CD4-positive, alpha-beta T cell treated with Interleukin-15 for 4 hours (primary cell): ENCODE measurements at regions not wholly inside any gene's neighbourhood (a gene's known extent, or its start where the extent isn't known, plus 50 kb on each side); places are given as distances from the start of the nearest gene placed in this dataset.

ENCODE experiments used
- DNase-seq: peaks from one replicate; pipeline ENCODE4 v3.0.0-alpha.2; 2020; ENCODE audit warnings: low spot score

- no peak for DNase-seq
These were observed 75.6 kb downstream of the ICOS start for GRCh38 chr2:204012072-204012653.

GRCh38 chr2:204015118-204015843, 78.7 kb downstream of the ICOS start:
- DNase-seq, result no peak

GRCh38 chr2:204018717-204019116, 82.2 kb downstream of the ICOS start:
- no peak for DNase-seq

GRCh38 chr2:204019572-204020501, 83.3 kb downstream of the ICOS start:
- peak; percentile 34 for DNase-seq

GRCh38 chr2:204021290-204022081, 84.9 kb downstream of the ICOS start:
- DNase-seq, result no peak

GRCh38 chr2:204022550-204022949, 86.0 kb downstream of the ICOS start:
- no peak for DNase-seq

GRCh38 chr2:204023088-204023487, 86.5 kb downstream of the ICOS start:
- no peak for DNase-seq

- DNase-seq, result peak; percentile 26
These were observed 87.9 kb downstream of the ICOS start for GRCh38 chr2:204024503-204024902.

- no peak for DNase-seq
These were observed 88.4 kb downstream of the ICOS start for GRCh38 chr2:204024906-204025475.

- DNase-seq, result no peak
These were observed 89.7 kb downstream of the ICOS start for GRCh38 chr2:204026294-204026693.

- DNase-seq, result peak; percentile 62
These were observed 90.5 kb downstream of the ICOS start for GRCh38 chr2:204027091-204027490.

- DNase-seq, result no peak
These were observed 93.8 kb downstream of the ICOS start for GRCh38 chr2:204030322-204030721.

GRCh38 chr2:204031056-204031455, 94.5 kb downstream of the ICOS start:
- no peak for DNase-seq

- no peak for DNase-seq
These were observed 95.7 kb downstream of the ICOS start for GRCh38 chr2:204032301-204032700.

GRCh38 chr2:204033611-204034495, 97.3 kb downstream of the ICOS start:
- no peak for DNase-seq

GRCh38 chr2:204036706-204037105, 100.1 kb downstream of the ICOS start:
- DNase-seq, result no peak

- no peak for DNase-seq
These were observed 100.7 kb downstream of the ICOS start for GRCh38 chr2:204037286-204037685.

- no peak for DNase-seq
These were observed 102.8 kb downstream of the ICOS start for GRCh38 chr2:204039298-204039838.

GRCh38 chr2:204040016-204040415, 103.5 kb downstream of the ICOS start:
- no peak for DNase-seq

GRCh38 chr2:204042401-204042800, 105.8 kb downstream of the ICOS start:
- DNase-seq, result no peak
